T-helper 1 cell (primary cell): ENCODE measurements at regions not wholly inside any gene's neighbourhood (a gene's known extent, or its start where the extent isn't known, plus 50 kb on each side); places are given as distances from the start of the nearest gene placed in this dataset.

ENCODE experiments used
- DNase-seq, 5 donors: peaks; one replicate each; pipeline ENCODE4 v3.0.0-alpha.2; 2012 to 2020

DNA sequence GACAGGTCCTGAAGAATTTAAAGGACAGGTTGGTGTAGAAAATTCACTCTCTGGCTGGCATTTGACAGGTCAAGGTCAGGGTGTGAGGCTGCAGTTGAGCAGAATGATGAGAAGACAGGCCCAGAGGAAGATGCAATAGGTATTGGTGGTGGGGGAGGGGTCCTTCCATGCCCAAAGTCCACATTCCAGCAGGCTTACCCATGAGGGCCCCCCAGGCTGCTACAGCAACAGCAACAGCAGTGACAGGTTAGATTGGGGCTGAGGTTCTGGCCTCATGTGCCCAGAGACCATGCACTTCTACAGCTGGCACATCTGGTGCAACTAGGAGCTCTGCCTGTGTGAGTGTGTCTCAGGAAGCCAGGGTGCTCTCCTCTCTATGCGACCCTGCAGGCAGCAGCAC lies 223.5 kb upstream of the GHITM start:
- no peak for DNase-seq

- no peak for DNase-seq
Measured at GRCh38 chr10:83917537-83918506, 221.5 kb upstream of the GHITM start.

GRCh38 chr10:83919187-83919586 lies 220.1 kb upstream of the GHITM start:
- DNase-seq, result no peak

- DNase-seq, result no peak
Measured at GRCh38 chr10:83921984-83922860, 217.1 kb upstream of the GHITM start.

DNA sequence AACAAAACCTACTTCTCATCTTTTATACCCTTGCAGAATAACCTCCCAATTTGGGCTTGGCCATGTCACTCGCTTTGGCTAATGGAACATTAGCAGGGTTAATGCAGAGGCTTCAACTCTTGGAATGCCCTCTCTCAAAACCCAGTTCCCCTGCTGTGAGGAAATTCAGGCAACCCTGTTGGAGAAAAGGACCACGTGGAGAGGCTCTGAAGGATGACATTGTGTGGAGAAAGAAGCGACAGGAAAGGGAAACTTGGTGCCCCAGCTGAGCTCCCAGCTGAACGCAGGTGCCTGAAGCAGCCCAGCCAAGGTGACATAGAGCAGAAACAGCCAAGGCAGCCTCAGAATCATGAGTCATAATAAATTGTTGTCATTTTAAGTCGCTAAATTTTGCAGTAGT lies 214.2 kb upstream of the GHITM start:
- DNase-seq, result no peak

GRCh38 chr10:83926606-83927005 lies 212.7 kb upstream of the GHITM start:
- DNase-seq, result no peak

- no peak for DNase-seq
Measured at GRCh38 chr10:83927166-83927565, 212.1 kb upstream of the GHITM start.

- DNase-seq, result no peak
Measured at GRCh38 chr10:83929399-83929798, 209.9 kb upstream of the GHITM start.

DNA sequence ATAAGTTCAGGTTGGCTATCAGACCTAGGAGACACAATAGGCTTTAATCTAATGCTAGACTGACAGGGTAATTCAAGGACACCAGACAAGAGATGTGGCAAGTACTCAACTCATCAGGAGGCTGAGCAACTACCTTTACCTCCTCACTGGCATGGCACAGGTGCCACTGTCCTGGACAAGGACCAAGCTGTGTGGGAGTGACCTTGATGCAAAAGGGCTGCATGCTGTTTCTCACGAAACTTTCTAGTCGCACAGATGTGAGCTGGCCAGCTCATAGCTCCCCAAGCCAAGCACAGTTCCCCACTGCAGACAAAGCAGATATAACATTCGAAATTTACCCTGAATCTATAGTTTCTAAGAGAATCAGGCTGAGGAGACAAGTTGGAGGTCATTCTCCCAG lies 207.6 kb upstream of the GHITM start:
- DNase-seq, result no peak

GRCh38 chr10:83932245-83932644 lies 207.1 kb upstream of the GHITM start:
- DNase-seq, result no peak

DNA sequence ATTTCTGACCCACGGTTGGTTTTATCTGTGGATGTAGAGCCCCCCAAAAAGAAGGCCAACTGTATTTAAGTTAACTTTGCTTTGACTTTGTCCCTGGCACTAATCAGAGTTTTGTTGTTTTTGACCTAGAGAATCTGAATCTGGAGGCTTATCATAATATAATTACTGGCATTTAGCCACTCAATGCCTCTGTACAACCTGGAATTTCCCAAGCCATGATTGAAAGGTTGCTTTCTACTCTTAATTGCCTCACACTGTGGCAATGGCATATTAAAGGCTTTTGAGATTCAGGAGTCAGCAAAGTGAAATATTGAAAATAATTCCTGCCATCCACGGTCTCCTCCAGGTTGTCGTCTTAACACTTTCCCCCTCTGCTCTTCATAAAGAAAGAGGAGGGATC lies 205.2 kb upstream of the GHITM start:
- no peak for DNase-seq

GRCh38 chr10:83934641-83935338 lies 204.5 kb upstream of the GHITM start:
- DNase-seq, result no peak

- no peak for DNase-seq
Measured at GRCh38 chr10:83935339-83935736, 204.0 kb upstream of the GHITM start.

DNA sequence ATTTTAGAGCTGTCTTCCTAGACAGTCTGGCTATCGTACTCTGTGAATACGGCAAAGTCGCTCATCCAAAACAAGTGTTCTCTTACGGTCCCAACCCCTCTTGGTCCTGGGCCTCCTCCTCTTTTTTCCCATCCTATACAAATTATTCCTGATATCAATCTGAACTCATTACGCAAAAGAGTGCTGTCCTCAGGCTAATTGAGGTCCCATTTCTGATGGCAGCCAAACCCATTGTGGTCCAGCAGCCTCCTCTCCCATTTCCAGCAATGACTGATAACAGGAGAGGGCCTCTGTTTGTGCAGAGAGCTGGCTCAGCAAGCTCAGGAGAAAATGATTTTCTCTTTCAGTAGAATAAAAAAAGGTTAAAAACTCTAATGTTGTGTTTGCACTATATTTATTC lies 203.4 kb upstream of the GHITM start:
- DNase-seq, result no peak

DNA sequence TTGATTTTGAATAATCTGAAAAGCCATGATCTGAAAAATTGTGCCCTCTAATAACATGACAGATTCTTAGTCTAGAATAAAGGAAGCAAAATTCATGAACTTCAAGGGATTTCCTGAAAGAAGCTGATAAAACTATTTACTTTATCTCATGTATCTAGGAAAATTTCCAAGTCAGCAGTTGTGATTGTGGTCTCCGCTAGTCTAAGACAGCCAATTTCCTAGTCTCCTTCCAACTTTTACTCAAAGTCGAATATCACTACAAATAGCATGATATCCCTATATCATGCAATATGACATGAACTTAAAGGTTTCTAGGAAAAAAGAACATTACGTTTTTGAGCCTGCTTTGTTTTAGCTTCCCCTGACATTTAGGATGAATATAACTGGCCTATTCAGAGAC lies 202.1 kb upstream of the GHITM start:
- DNase-seq, result no peak

GRCh38 chr10:83937826-83938225 lies 201.5 kb upstream of the GHITM start:
- no peak for DNase-seq

- DNase-seq, result no peak
Measured at GRCh38 chr10:83941189-83941588, 198.1 kb upstream of the GHITM start.

- no peak for DNase-seq
Measured at GRCh38 chr10:83942410-83942809, 196.9 kb upstream of the GHITM start.

DNA sequence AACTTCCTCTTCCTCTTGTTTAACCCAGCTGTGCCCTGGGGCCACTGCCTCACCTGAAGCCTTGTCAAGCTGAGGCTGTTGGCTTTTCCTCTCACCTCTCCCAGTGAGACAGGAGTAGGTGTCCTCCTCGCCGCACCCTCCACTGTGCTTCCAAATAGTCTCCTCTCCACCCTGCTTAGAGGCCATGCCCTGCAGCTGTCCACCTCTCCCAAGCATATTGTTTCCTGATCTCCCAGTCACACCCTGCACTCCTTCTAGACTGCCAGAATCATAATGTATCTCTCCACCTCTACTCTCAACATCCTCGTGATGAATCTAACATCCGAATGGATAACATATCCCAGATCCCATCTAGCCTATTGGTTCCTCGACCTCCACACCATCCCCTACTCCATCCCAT lies 196.3 kb upstream of the GHITM start:
- no peak for DNase-seq

DNA sequence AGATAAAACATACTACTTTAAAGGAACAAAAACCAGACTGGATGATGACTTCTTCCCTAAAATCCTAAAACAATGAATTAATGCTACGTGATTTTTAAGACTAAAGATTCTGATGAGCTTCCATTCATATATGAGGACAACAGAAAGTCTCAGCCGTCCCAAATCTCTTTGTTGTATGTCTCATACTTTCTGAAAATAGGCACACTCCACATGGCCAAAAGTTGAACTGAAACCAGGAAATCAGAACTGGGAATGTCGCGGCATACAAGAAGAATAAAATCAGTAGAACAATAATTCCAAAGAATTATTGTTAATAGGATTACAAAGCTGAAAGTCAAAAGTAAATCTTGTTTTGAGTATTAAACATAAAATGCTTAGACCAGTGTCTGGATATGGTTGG lies 195.4 kb upstream of the GHITM start:
- DNase-seq, result no peak

GRCh38 chr10:83945982-83946718 lies 193.2 kb upstream of the GHITM start:
- DNase-seq, result no peak

GRCh38 chr10:83952314-83952713 lies 187.0 kb upstream of the GHITM start:
- DNase-seq, result no peak
